Breast epithelium (tissue), 3 donors: ENCODE measurements at regions not wholly inside any gene's neighbourhood (a gene's known extent, or its start where the extent isn't known, plus 50 kb on each side); places are given as distances from the start of the nearest gene placed in this dataset.

ENCODE experiments used
- CTCF ChIP-seq, 3 donors: fragments of 450-650 bp; IDR thresholded peaks; one replicate each; pipeline ENCODE4 v1.5.1; 2016 to 2017; ENCODE audit warnings: antibody characterized with exemption in 3 of 3, mild to moderate bottlenecking in 3 of 3, moderate library complexity in 3 of 3
- POLR2AphosphoS5 ChIP-seq, 3 donors: sonication (generic); formaldehyde crosslinking; IDR thresholded peaks; one replicate each; pipeline ENCODE4 v1.6.1; 2017; ENCODE audit warnings: antibody characterized with exemption in 3 of 3

GRCh38 chr7:42314696-42315095, 77.7 kb upstream of the GLI3 start:
- TF ChIP-seq CTCF (IDR thresholded peaks at IDR 0.05) = no peak
- no peak for TF ChIP-seq POLR2AphosphoS5 (IDR thresholded peaks at IDR 0.05)
